HG02938 (cell line): ENCODE measurements at regions not wholly inside any gene's neighbourhood (a gene's known extent, or its start where the extent isn't known, plus 50 kb on each side); places are given as distances from the start of the nearest gene placed in this dataset.

Experiments used
- ATAC-seq: cut with Tn5 transposase; IDR thresholded peaks from one replicate; pipeline ENCODE4 v1.9.1; 2021; ENCODE audit warnings: mild to moderate bottlenecking, moderate library complexity; ENCODE audit not compliant: unreplicated experiment

GRCh38 chr2:101558740-101559525, 84.0 kb upstream of the RFX8 start:
- ATAC-seq = no peak

GRCh38 chr2:101556033-101556459, 81.1 kb upstream of the RFX8 start:
- no peak for ATAC-seq

GRCh38 chr2:101551336-101551888, 76.5 kb upstream of the RFX8 start:
- no peak for ATAC-seq

GRCh38 chr2:101550555-101550954, 75.6 kb upstream of the RFX8 start:
- no peak for ATAC-seq

GRCh38 chr2:101549371-101549770, 74.5 kb upstream of the RFX8 start:
- no peak for ATAC-seq

- no peak for ATAC-seq
These were observed 71.6 kb upstream of the RFX8 start for GRCh38 chr2:101546376-101547058.

GRCh38 chr2:101545950-101546349, 71.0 kb upstream of the RFX8 start:
- no peak for ATAC-seq

GRCh38 chr2:101540518-101540917, 65.6 kb upstream of the RFX8 start:
- no peak for ATAC-seq

GRCh38 chr2:101538076-101538475, 63.2 kb upstream of the RFX8 start:
- ATAC-seq = no peak

GRCh38 chr2:101534149-101534611, 59.3 kb upstream of the RFX8 start:
- ATAC-seq = no peak

GRCh38 chr2:101533561-101534148, 58.7 kb upstream of the RFX8 start:
- ATAC-seq = no peak

GRCh38 chr2:101528501-101528900, 53.6 kb upstream of the RFX8 start:
- no peak for ATAC-seq

- no peak for ATAC-seq
These were observed 50.0 kb upstream of the RFX8 start for GRCh38 chr2:101524806-101525430.
